ENCODE measurements at regions not wholly inside any gene's neighbourhood (a gene's known extent, or its start where the extent isn't known, plus 50 kb on each side); places are given as distances from the start of the nearest gene placed in this dataset.
"Not testable (repeated sequence)": the region's sequence is repeated elsewhere in the genome, so short reads cannot be mapped to it uniquely, and the experiment has no call there.

- no peak for DNase-seq (ENCODE audit: extremely low read depth in 1 of 2, low read depth in 1 of 2)
Measured at GRCh38 chr18:43341014-43341413, 63.7 kb upstream of the SYT4 start.

- DNase-seq (ENCODE audit: extremely low read depth in 1 of 2, low read depth in 1 of 2) = no peak
Measured at GRCh38 chr18:43350176-43350575, 72.9 kb upstream of the SYT4 start.

- DNase-seq (ENCODE audit: extremely low read depth in 1 of 2, low read depth in 1 of 2) = no peak
Measured at GRCh38 chr18:43364535-43364934, 87.2 kb upstream of the SYT4 start.

- no peak for DNase-seq (ENCODE audit: extremely low read depth in 1 of 2, low read depth in 1 of 2)
Measured at GRCh38 chr18:43367895-43368294, 90.6 kb upstream of the SYT4 start.

GRCh38 chr18:43369311-43369710 lies 92.0 kb upstream of the SYT4 start:
- DNase-seq (ENCODE audit: extremely low read depth in 1 of 2, low read depth in 1 of 2) = not testable (repeated sequence)

GRCh38 chr18:43372773-43373172 lies 95.5 kb upstream of the SYT4 start:
- DNase-seq (ENCODE audit: extremely low read depth in 1 of 2, low read depth in 1 of 2) = no peak

- DNase-seq (ENCODE audit: extremely low read depth in 1 of 2, low read depth in 1 of 2) = no peak
Measured at GRCh38 chr18:43380104-43380672, 102.9 kb upstream of the SYT4 start.

GRCh38 chr18:43382641-43383403 lies 105.5 kb upstream of the SYT4 start:
- DNase-seq (ENCODE audit: extremely low read depth in 1 of 2, low read depth in 1 of 2) = no peak

- no peak for DNase-seq (ENCODE audit: extremely low read depth in 1 of 2, low read depth in 1 of 2)
Measured at GRCh38 chr18:43389163-43389562, 111.9 kb upstream of the SYT4 start.

- no peak for DNase-seq (ENCODE audit: extremely low read depth in 1 of 2, low read depth in 1 of 2)
Measured at GRCh38 chr18:43392168-43392567, 114.9 kb upstream of the SYT4 start.

GRCh38 chr18:43393174-43393573 lies 115.9 kb upstream of the SYT4 start:
- no peak for DNase-seq (ENCODE audit: extremely low read depth in 1 of 2, low read depth in 1 of 2)

- no peak for DNase-seq (ENCODE audit: extremely low read depth in 1 of 2, low read depth in 1 of 2)
Measured at GRCh38 chr18:43396266-43396665, 119.0 kb upstream of the SYT4 start.

- no peak for DNase-seq (ENCODE audit: extremely low read depth in 1 of 2, low read depth in 1 of 2)
Measured at GRCh38 chr18:43398601-43399000, 121.3 kb upstream of the SYT4 start.

GRCh38 chr18:43405097-43405496 lies 127.8 kb upstream of the SYT4 start:
- DNase-seq (ENCODE audit: extremely low read depth in 1 of 2, low read depth in 1 of 2) = no peak

GRCh38 chr18:43414006-43414405 lies 136.7 kb upstream of the SYT4 start:
- DNase-seq (ENCODE audit: extremely low read depth in 1 of 2, low read depth in 1 of 2) = no peak

GRCh38 chr18:43420091-43420490 lies 142.8 kb upstream of the SYT4 start:
- DNase-seq (ENCODE audit: extremely low read depth in 1 of 2, low read depth in 1 of 2) = no peak

GRCh38 chr18:43420950-43421349 lies 143.7 kb upstream of the SYT4 start:
- no peak for DNase-seq (ENCODE audit: extremely low read depth in 1 of 2, low read depth in 1 of 2)

- DNase-seq (ENCODE audit: extremely low read depth in 1 of 2, low read depth in 1 of 2) = no peak
Measured at GRCh38 chr18:43422518-43422917, 145.2 kb upstream of the SYT4 start.

- no peak for DNase-seq (ENCODE audit: extremely low read depth in 1 of 2, low read depth in 1 of 2)
Measured at GRCh38 chr18:43435851-43436250, 158.6 kb upstream of the SYT4 start.

GRCh38 chr18:43442131-43442530 lies 164.8 kb upstream of the SYT4 start:
- no peak for DNase-seq (ENCODE audit: extremely low read depth in 1 of 2, low read depth in 1 of 2)

- DNase-seq (ENCODE audit: extremely low read depth in 1 of 2, low read depth in 1 of 2) = no peak
Measured at GRCh38 chr18:43442571-43442970, 165.3 kb upstream of the SYT4 start.

GRCh38 chr18:43465483-43465882 lies 188.2 kb upstream of the SYT4 start:
- no peak for DNase-seq (ENCODE audit: extremely low read depth in 1 of 2, low read depth in 1 of 2)

GRCh38 chr18:43471873-43472272 lies 194.6 kb upstream of the SYT4 start:
- no peak for DNase-seq (ENCODE audit: extremely low read depth in 1 of 2, low read depth in 1 of 2)

Measured in activated CD8-positive, alpha-beta memory T cell treated with anti-CD3 and anti-CD28 coated beads for 1 hour (primary cell).